HEK293 (cell line): ENCODE measurements at regions not wholly inside any gene's neighbourhood (a gene's known extent, or its start where the extent isn't known, plus 50 kb on each side); places are given as distances from the start of the nearest gene placed in this dataset.

Experiments used
- CTCF ChIA-PET: fragments of 350-600 bp; formaldehyde crosslinking; extraction: SDS; loops from one replicate; lab custom pipeline; 2021; ENCODE audit warnings: antibody characterized with exemption; lab: Yijun Ruan, JAX
- POLR2A ChIA-PET: fragments of 300-600 bp; formaldehyde crosslinking; extraction: SDS; loops from one replicate; lab custom pipeline; 2020; ENCODE audit warnings: antibody characterized with exemption, inconsistent platforms; lab: Yijun Ruan, JAX
- H3K27ac ChIP-seq: fragments of 200-500 bp; sonication (Bioruptor generic); 2 replicates; pipeline ENCODE4 v1.5.1; 2014; ENCODE audit warnings: low read depth, low read length, control low read depth, inconsistent platforms; ENCODE audit errors: extremely low read depth
- H3K36me3 ChIP-seq, 2 experiments: fragments of 200-500 bp in 1 of 2; sonication (Bioruptor generic) in 1 of 2; 1 replicate in 1 of 2; 2 replicates in 1 of 2; pipeline ENCODE4 v1.5.1; 2014 to 2017; ENCODE audit warnings: inconsistent platforms in 2 of 2, low read length in 2 of 2; ENCODE audit not compliant: control insufficient read depth in 2 of 2, insufficient read depth in 1 of 2
- H3K4me1 ChIP-seq: fragments of 200-500 bp; sonication (Bioruptor generic); 2 replicates; pipeline ENCODE4 v1.5.1; 2014; ENCODE audit warnings: mild to moderate bottlenecking, low read length, inconsistent platforms; ENCODE audit not compliant: control insufficient read depth, insufficient read depth
- H3K4me3 ChIP-seq: 2 replicates; pipeline ENCODE4 v1.5.1; 2011; ENCODE audit warnings: low read depth, mild to moderate bottlenecking, control low read depth, low read length, moderate library complexity
- H3K9me3 ChIP-seq: fragments of 200-500 bp; sonication (Bioruptor generic); 2 replicates; pipeline ENCODE4 v1.5.1; 2014; ENCODE audit warnings: low read depth, low read length, inconsistent platforms; ENCODE audit not compliant: control insufficient read depth, insufficient read depth
- GLIS2 ChIP-seq: fragments of 450-650 bp; formaldehyde crosslinking; IDR thresholded peaks from 2 replicates; pipeline ENCODE4 v1.5.1; 2016; ENCODE audit warnings: missing biosample characterization, missing genetic modification characterization
- HOXA7 ChIP-seq: sonication (generic); formaldehyde crosslinking; IDR thresholded peaks from 2 replicates; pipeline ENCODE4 v1.8.1; 2022; ENCODE audit warnings: missing genetic modification reagents, borderline replicate concordance
- KLF16 ChIP-seq: fragments of 450-650 bp; formaldehyde crosslinking; IDR thresholded peaks from 2 replicates; pipeline ENCODE4 v1.5.1; 2017; ENCODE audit warnings: missing biosample characterization, missing genetic modification characterization
- OSR2 ChIP-seq: fragments of 450-650 bp; formaldehyde crosslinking; IDR thresholded peaks from 2 replicates; pipeline ENCODE4 v1.5.1; 2016; ENCODE audit warnings: missing biosample characterization, missing genetic modification characterization
- SP3 ChIP-seq: fragments of 450-650 bp; formaldehyde crosslinking; IDR thresholded peaks from 2 replicates; pipeline ENCODE4 v1.5.1; 2016; ENCODE audit warnings: missing biosample characterization, missing genetic modification characterization
- ZBTB17 ChIP-seq: fragments of 450-650 bp; formaldehyde crosslinking; IDR thresholded peaks from 2 replicates; pipeline ENCODE4 v1.5.1; 2016; ENCODE audit warnings: missing biosample characterization, missing genetic modification characterization
- ZNF146 ChIP-seq: fragments of 450-650 bp; formaldehyde crosslinking; IDR thresholded peaks from 2 replicates; pipeline ENCODE4 v1.5.1; 2016; ENCODE audit warnings: missing biosample characterization, missing genetic modification characterization
- ZNF174 ChIP-seq: fragments of 450-650 bp; formaldehyde crosslinking; IDR thresholded peaks from 2 replicates; pipeline ENCODE4 v1.5.0; 2017; ENCODE audit warnings: missing biosample characterization, mild to moderate bottlenecking, missing genetic modification characterization
- ZNF211 ChIP-seq: fragments of 450-650 bp; formaldehyde crosslinking; IDR thresholded peaks from 2 replicates; pipeline ENCODE4 v1.5.1; 2016; ENCODE audit warnings: low read depth, missing biosample characterization, missing genetic modification characterization
- ZNF214 ChIP-seq: fragments of 450-650 bp; formaldehyde crosslinking; IDR thresholded peaks from 2 replicates; pipeline ENCODE4 v1.5.1; 2017; ENCODE audit warnings: missing biosample characterization, mild to moderate bottlenecking, missing genetic modification characterization, borderline replicate concordance
- ZNF248 ChIP-seq: fragments of 450-650 bp; formaldehyde crosslinking; IDR thresholded peaks from 2 replicates; pipeline ENCODE4 v1.5.1; 2017; ENCODE audit warnings: missing biosample characterization, missing genetic modification characterization
- ZNF266 ChIP-seq: fragments of 450-650 bp; formaldehyde crosslinking; IDR thresholded peaks from 2 replicates; pipeline ENCODE4 v1.5.1; 2016; ENCODE audit warnings: missing biosample characterization, missing genetic modification characterization, low read depth
- ZNF274 ChIP-seq, 2 experiments: fragments of 200-500 bp in 1 of 2; fragments of 450-650 bp in 1 of 2; sonication (Bioruptor generic) in 1 of 2; formaldehyde crosslinking in 1 of 2; IDR thresholded peaks; 2 replicates each; pipeline versions ENCODE4 v1.5.1 to v1.6.1; 2014 to 2016; ENCODE audit warnings: borderline replicate concordance in 1 of 2, inconsistent platforms in 1 of 2, low read length in 1 of 2, missing biosample characterization in 1 of 2, missing genetic modification characterization in 1 of 2
- ZNF37A ChIP-seq: fragments of 450-650 bp; IDR thresholded peaks from 2 replicates; pipeline ENCODE4 v1.5.1; 2018; ENCODE audit warnings: missing biosample characterization, missing genetic modification characterization
- ZNF654 ChIP-seq: fragments of 450-650 bp; formaldehyde crosslinking; IDR thresholded peaks from 2 replicates; pipeline ENCODE4 v1.5.1; 2016; ENCODE audit warnings: low read depth, missing biosample characterization, missing genetic modification characterization
- ZNF785 ChIP-seq: fragments of 450-650 bp; formaldehyde crosslinking; IDR thresholded peaks from 2 replicates; pipeline ENCODE4 v1.5.1; 2016; ENCODE audit warnings: missing biosample characterization, missing genetic modification characterization
- TF ChIP-seq, protein P1 (sequence below): fragments of 450-650 bp; formaldehyde crosslinking; IDR thresholded peaks from 2 replicates; pipeline ENCODE4 v1.5.1; 2016; ENCODE audit warnings: missing biosample characterization, missing genetic modification characterization, borderline replicate concordance
- TF ChIP-seq, protein P2 (sequence below): fragments of 450-650 bp; formaldehyde crosslinking; conservative IDR thresholded peaks from 2 replicates; pipeline ENCODE4 v1.5.1; 2016; ENCODE audit warnings: low read depth, missing biosample characterization, missing genetic modification characterization

DNA sequence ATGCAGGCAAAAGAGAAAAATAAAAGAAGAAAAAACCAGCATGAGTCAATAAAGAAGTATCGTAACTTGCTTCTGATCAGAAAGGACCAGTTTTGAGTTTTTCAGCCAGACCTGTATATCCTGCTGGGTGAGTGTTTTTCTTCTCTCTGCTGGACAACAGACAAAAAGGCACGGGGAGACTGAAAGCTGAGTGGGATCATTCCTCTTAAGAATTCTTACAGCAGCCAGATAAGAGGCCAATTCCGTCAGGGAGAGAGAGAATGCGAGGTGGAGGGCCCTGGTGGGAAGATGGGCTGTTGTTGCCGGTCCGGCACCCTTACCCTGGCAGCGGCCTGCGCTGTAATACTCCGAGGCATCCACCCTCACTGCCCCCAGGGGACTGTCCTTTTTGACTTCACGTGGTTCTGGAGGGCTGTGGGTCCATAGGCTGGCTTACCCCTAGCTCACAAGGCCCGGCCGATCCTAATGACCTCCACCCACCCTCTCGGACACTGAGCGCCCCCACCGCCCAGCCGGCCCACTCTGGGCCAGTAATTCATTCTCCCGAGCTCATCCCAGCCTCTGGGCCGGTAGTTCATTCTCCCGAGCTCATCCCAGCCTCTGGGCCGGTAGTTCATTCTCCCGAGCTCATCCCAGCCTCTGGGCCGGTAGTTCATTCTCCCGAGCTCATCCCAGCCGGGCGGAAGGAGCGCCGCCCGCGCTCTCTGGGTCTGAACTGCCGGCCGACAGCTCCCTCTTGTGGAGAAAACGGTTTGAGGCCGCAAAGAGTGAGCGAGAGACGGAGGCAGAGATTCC, 118.3 kb upstream of the SIRPA start (continued):
- TF ChIP-seq, protein P1, sequence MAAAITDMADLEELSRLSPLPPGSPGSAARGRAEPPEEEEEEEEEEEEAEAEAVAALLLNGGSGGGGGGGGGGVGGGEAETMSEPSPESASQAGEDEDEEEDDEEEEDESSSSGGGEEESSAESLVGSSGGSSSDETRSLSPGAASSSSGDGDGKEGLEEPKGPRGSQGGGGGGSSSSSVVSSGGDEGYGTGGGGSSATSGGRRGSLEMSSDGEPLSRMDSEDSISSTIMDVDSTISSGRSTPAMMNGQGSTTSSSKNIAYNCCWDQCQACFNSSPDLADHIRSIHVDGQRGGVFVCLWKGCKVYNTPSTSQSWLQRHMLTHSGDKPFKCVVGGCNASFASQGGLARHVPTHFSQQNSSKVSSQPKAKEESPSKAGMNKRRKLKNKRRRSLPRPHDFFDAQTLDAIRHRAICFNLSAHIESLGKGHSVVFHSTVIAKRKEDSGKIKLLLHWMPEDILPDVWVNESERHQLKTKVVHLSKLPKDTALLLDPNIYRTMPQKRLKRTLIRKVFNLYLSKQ (tag by site-specific recombination), result no peak
- TF ChIP-seq ZNF214 (tag by site-specific recombination) (no peak), HOXA7 (CRISPR knock-in tag) (no peak), ZNF266 (no peak), ZNF211 (tag by site-specific recombination) (no peak), GLIS2 (tag by site-specific recombination) (no peak), ZBTB17 (tag by site-specific recombination) (peak; percentile 82), ZNF654 (tag by site-specific recombination) (peak; percentile 71), ZNF37A (no peak), SP3 (peak; percentile 39; the same call in 1 of the 2 replicates), KLF16 (no peak), OSR2 (tag by site-specific recombination) (0 out of 2 replicates have a peak, but pooled peaks have one; percentile 12), ZNF174 (tag by site-specific recombination) (no peak)
- TF ChIP-seq, protein P2, sequence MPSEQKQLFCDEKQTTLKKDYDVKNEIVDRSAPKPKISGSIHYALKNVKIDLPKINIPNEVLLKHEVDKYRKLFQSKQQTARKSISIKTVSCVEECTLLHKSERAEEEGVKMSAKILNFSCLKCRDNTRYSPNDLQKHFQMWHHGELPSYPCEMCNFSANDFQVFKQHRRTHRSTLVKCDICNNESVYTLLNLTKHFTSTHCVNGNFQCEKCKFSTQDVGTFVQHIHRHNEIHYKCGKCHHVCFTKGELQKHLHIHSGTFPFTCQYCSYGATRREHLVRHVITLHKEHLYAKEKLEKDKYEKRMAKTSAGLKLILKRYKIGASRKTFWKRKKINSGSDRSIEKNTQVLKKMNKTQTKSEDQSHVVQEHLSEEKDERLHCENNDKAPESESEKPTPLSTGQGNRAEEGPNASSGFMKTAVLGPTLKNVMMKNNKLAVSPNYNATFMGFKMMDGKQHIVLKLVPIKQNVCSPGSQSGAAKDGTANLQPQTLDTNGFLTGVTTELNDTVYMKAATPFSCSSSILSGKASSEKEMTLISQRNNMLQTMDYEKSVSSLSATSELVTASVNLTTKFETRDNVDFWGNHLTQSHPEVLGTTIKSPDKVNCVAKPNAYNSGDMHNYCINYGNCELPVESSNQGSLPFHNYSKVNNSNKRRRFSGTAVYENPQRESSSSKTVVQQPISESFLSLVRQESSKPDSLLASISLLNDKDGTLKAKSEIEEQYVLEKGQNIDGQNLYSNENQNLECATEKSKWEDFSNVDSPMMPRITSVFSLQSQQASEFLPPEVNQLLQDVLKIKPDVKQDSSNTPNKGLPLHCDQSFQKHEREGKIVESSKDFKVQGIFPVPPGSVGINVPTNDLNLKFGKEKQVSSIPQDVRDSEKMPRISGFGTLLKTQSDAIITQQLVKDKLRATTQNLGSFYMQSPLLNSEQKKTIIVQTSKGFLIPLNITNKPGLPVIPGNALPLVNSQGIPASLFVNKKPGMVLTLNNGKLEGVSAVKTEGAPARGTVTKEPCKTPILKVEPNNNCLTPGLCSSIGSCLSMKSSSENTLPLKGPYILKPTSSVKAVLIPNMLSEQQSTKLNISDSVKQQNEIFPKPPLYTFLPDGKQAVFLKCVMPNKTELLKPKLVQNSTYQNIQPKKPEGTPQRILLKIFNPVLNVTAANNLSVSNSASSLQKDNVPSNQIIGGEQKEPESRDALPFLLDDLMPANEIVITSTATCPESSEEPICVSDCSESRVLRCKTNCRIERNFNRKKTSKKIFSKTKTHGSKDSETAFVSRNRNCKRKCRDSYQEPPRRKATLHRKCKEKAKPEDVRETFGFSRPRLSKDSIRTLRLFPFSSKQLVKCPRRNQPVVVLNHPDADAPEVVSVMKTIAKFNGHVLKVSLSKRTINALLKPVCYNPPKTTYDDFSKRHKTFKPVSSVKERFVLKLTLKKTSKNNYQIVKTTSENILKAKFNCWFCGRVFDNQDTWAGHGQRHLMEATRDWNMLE (tag by site-specific recombination), result peak; percentile 62; the same call in 1 of the 2 replicates

DNA sequence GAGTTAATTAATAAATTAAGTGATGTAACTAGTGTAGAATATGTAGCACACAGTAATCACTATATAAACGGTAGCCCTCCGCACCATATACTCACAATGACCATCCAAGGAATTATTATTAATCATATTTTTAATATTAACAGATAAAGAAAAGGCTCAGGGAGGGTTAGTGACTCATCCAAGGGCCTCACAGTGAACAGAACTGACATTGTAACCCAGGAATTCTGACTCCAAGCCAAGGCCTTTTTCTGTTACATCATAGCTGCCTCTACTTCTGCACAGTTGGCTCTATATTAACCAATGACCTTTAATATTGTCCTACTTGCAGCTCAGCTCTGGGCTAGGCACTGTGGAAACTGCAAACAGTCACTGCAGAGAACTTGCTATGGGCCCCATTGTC, 117.5 kb upstream of the SIRPG start:
- H3K4me3 ChIP-seq, result no peak overlapping the region
- no peak for TF ChIP-seq ZNF248 (tag by site-specific recombination)
- no peak for TF ChIP-seq ZNF274 (IDR thresholded peaks at IDR 0.05; ENCODE audit: low read length)
- no peak for TF ChIP-seq ZNF274 (tag by site-specific recombination; IDR thresholded peaks at IDR 0.05; ENCODE audit: borderline replicate concordance)
- H3K27ac ChIP-seq, result no peak overlapping the region
- POLR2A ChIA-PET, result no interaction called here
- CTCF ChIA-PET, result interaction anchor here (2.9 kb wide), 2 partner anchors 10 to 24 kb away, joined by 32 to 70 read pairs; no protein-coding TSS in a partner anchor
- H3K4me1 ChIP-seq, result peaks cover 4% of the 10 kb centered on the region
- no peaks in the 10 kb centered on the region for H3K36me3 ChIP-seq
- H3K9me3 ChIP-seq, result no peaks in the 10 kb centered on the region

DNA sequence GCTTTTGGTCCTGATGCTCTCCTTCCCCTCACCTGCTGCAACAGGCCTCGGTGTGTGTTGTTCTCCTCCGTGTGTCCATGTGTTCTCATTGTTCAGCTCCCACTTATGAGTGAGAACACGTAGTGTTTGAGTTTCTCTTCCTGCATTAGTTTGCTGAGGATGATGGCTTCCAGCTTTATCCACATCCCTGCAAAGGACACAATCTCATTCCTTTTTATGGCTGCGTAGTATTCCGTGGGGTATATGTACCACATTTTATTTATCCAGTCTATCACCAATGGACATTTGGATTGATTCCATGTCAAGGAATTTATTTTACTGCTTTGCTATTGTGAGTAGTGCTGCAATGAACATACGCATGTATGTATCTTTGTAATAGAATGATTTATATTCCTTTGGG, 116.9 kb upstream of the SIRPG start:
- ChIA-PET POLR2A (no interaction called here), CTCF (no interaction called here)

More for the DNA sequence above, 116.9 kb upstream of the SIRPG start:
- TF ChIP-seq ZNF785 (tag by site-specific recombination), result no peak
- peak; percentile 95 for TF ChIP-seq ZNF146 (tag by site-specific recombination)
- Histone ChIP-seq H3K9me3 (no peaks in the 10 kb centered on the region), H3K4me3 (no peak overlapping the region), H3K27ac (no peak overlapping the region), H3K36me3 (no peaks in the 10 kb centered on the region), H3K4me1 (peaks cover 4% of the 10 kb centered on the region)
